K562 (cell line): ENCODE measurements at regions not wholly inside any gene's neighbourhood (a gene's known extent, or its start where the extent isn't known, plus 50 kb on each side); places are given as distances from the start of the nearest gene placed in this dataset.

Experiments
- ATAC-seq: fragments of 200-7000 bp; cut with Tn5 transposase; 3 replicates; pipeline ENCODE4 v1.9.1; 2020; ENCODE audit warnings: moderate library complexity
- BruUV-seq: library from RNA; stranded (reverse); fragments of 400-500 nt; replicated peaks from 2 replicates; lab custom pipeline; 2021; lab: Mats Ljungman, UMichigan
- CTCF ChIA-PET: fragments of 300-600 bp; formaldehyde crosslinking; extraction: SDS; loops from one replicate; lab custom pipeline; 2021; ENCODE audit warnings: low intra/inter-chr PET ratio; lab: Yijun Ruan, JAX
- POLR2A ChIA-PET: fragments of 300-600, 350-650 bp; sonication (Branson Sonifier 250); formaldehyde crosslinking; extraction: SDS; loops from one replicate; lab custom pipeline; 2021; ENCODE audit warnings: antibody characterized with exemption, inconsistent platforms; lab: Yijun Ruan, JAX
- DNase-seq, 4 experiments: peaks; one replicate each; pipeline versions ENCODE4 v3.0.0 to v3.0.0-alpha.2; 2011 to 2018; ENCODE audit warnings: low spot score in 3 of 4, mixed read lengths in 3 of 4; ENCODE audit errors: extremely low read depth in 1 of 4
- FAIRE-seq: peaks from 2 replicates; lab custom pipeline; 2011; peaks lifted over from hg19 to GRCh38; lab: Jason Lieb, UNC
- H2AFZ ChIP-seq: 2 replicates; pipeline ENCODE4 v1.6.0; 2011; ENCODE audit warnings: low read depth, low read length, control low read depth, inconsistent platforms
- H3K27ac ChIP-seq: fragments of 200-600 bp; 3 replicates; pipeline ENCODE4 v1.8.0; 2011; ENCODE audit warnings: low read depth, mild to moderate bottlenecking, control low read depth, inconsistent platforms, low read length, moderate library complexity, mixed read lengths; ENCODE audit errors: extremely low read depth
- H3K27me3 ChIP-seq, 2 experiments: fragments of 300-600 bp in 1 of 2; 2 replicates in 1 of 2; 3 replicates in 1 of 2; pipeline versions ENCODE4 v1.6.0 to v1.8.0; 2011; ENCODE audit warnings: inconsistent platforms in 2 of 2, low read length in 2 of 2, mild to moderate bottlenecking in 1 of 2, mixed read lengths in 1 of 2, moderate library complexity in 1 of 2; ENCODE audit not compliant: control insufficient read depth in 2 of 2, insufficient read depth in 2 of 2
- H3K36me3 ChIP-seq: fragments of 300-600 bp; 3 replicates; pipeline ENCODE4 v1.8.0; 2011; ENCODE audit warnings: mild to moderate bottlenecking, low read length, inconsistent platforms; ENCODE audit not compliant: control insufficient read depth, insufficient read depth
- H3K4me1 ChIP-seq, 2 experiments: fragments of 200-600 bp in 1 of 2; replicated peaks in 1 of 2; 2 replicates in 1 of 2; 3 replicates in 1 of 2; pipeline versions ENCODE4 v1.5.1 to v1.8.0; 2011; ENCODE audit warnings: inconsistent platforms in 2 of 2, low read length in 2 of 2, mild to moderate bottlenecking in 1 of 2, mixed read lengths in 1 of 2, moderate library complexity in 1 of 2; ENCODE audit not compliant: control insufficient read depth in 2 of 2, insufficient read depth in 2 of 2
- H3K4me2 ChIP-seq: 2 replicates; pipeline ENCODE4 v1.6.1; 2011; ENCODE audit warnings: low read length, control low read depth, inconsistent platforms, mixed read lengths; ENCODE audit not compliant: insufficient read depth
- H3K4me3 ChIP-seq: fragments of 200-600 bp; sonication (generic), shearing (Covaris generic); 2 replicates; pipeline ENCODE4 v1.5.1; 2016; ENCODE audit warnings: control low read depth, inconsistent platforms
- H3K79me2 ChIP-seq: fragments of 200-600 bp; 3 replicates; pipeline ENCODE4 v1.8.0; 2011; ENCODE audit warnings: low read length, inconsistent platforms; ENCODE audit not compliant: control insufficient read depth, insufficient read depth
- H3K9ac ChIP-seq, 2 experiments: 2 replicates each; pipeline versions ENCODE4 v1.6.0 to v1.6.1; 2011; ENCODE audit warnings: low read depth in 2 of 2, low read length in 2 of 2, control low read depth in 1 of 2, inconsistent platforms in 1 of 2, mild to moderate bottlenecking in 1 of 2, mixed read lengths in 1 of 2; ENCODE audit not compliant: insufficient read depth in 1 of 2
- H3K9me1 ChIP-seq: one replicate; pipeline ENCODE4 v1.6.0; 2011; ENCODE audit warnings: inconsistent platforms, mild to moderate bottlenecking, low read length, moderate library complexity; ENCODE audit not compliant: control insufficient read depth, insufficient read depth
- H3K9me3 ChIP-seq: replicated peaks from 2 replicates; pipeline ENCODE4 v1.5.1; 2011; ENCODE audit warnings: low read depth, low read length, inconsistent platforms; ENCODE audit not compliant: control insufficient read depth, insufficient read depth
- H4K20me1 ChIP-seq: replicated peaks from 2 replicates; pipeline ENCODE4 v1.6.1; 2011; ENCODE audit warnings: low read length, inconsistent platforms, mixed read lengths; ENCODE audit not compliant: control insufficient read depth, insufficient read depth
- CBFB ChIP-seq: sonication (generic); formaldehyde crosslinking; IDR thresholded peaks from 2 replicates; pipeline ENCODE4 v1.4.0; 2020; ENCODE audit warnings: mild to moderate bottlenecking, missing genetic modification reagents
- E2F1 ChIP-seq: sonication (generic); formaldehyde crosslinking; IDR thresholded peaks from 2 replicates; pipeline ENCODE4 v1.8.1; 2023; ENCODE audit warnings: mild to moderate bottlenecking, missing genetic modification reagents, moderate library complexity
- EGR1 ChIP-seq: fragments of 450-650 bp; conservative IDR thresholded peaks from 2 replicates; pipeline ENCODE4 v1.6.1; 2017; ENCODE audit warnings: mild to moderate bottlenecking
- MCM5 ChIP-seq: fragments of 450-650 bp; IDR thresholded peaks from 2 replicates; pipeline ENCODE4 v1.6.1; 2016; ENCODE audit warnings: low read depth
- NKRF ChIP-seq: fragments of 450-650 bp; IDR thresholded peaks from 2 replicates; pipeline ENCODE4 v1.6.1; 2016; ENCODE audit warnings: borderline replicate concordance
- STAT5B ChIP-seq: fragments of 250-450 bp; sonication (Bioruptor Pico); IDR thresholded peaks from 2 replicates; pipeline ENCODE4 v1.8.0; 2021; ENCODE audit warnings: mild to moderate bottlenecking, inconsistent platforms
- YY1 ChIP-seq, 3 experiments: IDR thresholded peaks; 2 replicates each; pipeline ENCODE4 v1.6.1; 2011; ENCODE audit warnings: low read length in 2 of 3, mild to moderate bottlenecking in 2 of 3, moderate library complexity in 2 of 3, borderline replicate concordance in 1 of 3, control low read depth in 1 of 3, low read depth in 1 of 3; ENCODE audit not compliant: insufficient read depth in 3 of 3, insufficient replicate concordance in 2 of 3, control insufficient read depth in 1 of 3, insufficient read length in 1 of 3; ENCODE audit errors: extremely low read depth in 1 of 3
- ZKSCAN1 ChIP-seq: fragments of 150-350 bp; IDR thresholded peaks from 2 replicates; pipeline ENCODE4 v1.6.1; 2016; ENCODE audit warnings: low read depth, low read length
- ZNF239 ChIP-seq: fragments of 250-450 bp; sonication (Bioruptor Pico); IDR thresholded peaks from 2 replicates; pipeline ENCODE4 v1.4.0; 2020; ENCODE audit warnings: mild to moderate bottlenecking
- ZNF41 ChIP-seq: fragments of 250-450 bp; sonication (Bioruptor Pico); conservative IDR thresholded peaks from 2 replicates; pipeline ENCODE4 v1.4.0; 2020; ENCODE audit warnings: mild to moderate bottlenecking
- ZNF778 ChIP-seq: fragments of 450-650 bp; formaldehyde crosslinking; IDR thresholded peaks from 2 replicates; pipeline ENCODE4 v1.4.0; 2020; ENCODE audit warnings: mild to moderate bottlenecking, moderate library complexity
- WGBS: fragments of 100-300 bp; shearing (Covaris generic); methylation state at CpG from one replicate; pipeline ENCODE4 v1.1.6; 2016; ENCODE audit warnings: low coverage, mixed read lengths; ENCODE audit not compliant: insufficient coverage; ENCODE audit errors: missing lambda C conversion rate; 5-methylcytosine and 5-hydroxymethylcytosine counted together
- in situ Hi-C: fragments of 300-500 bp; cut with MboI; formaldehyde crosslinking; loops from 4 replicates; pipeline ENCODE4 v1.15.0; 2018; ENCODE audit warnings: inconsistent platforms, mixed read lengths
- intact Hi-C: fragments of 100-400 bp; cut with micrococcal nuclease; formaldehyde crosslinking; loops from 2 replicates; pipeline ENCODE4 v1.14.2; 2022
- TF ChIP-seq, protein P1 (sequence below): fragments of 250-450 bp; sonication (Bioruptor Pico); IDR thresholded peaks from 2 replicates; pipeline ENCODE4 v1.8.0; 2022; ENCODE audit warnings: moderate library complexity, mild to moderate bottlenecking, inconsistent platforms
- TF ChIP-seq, protein P2 (sequence below): fragments of 450-650 bp; formaldehyde crosslinking; IDR thresholded peaks from 2 replicates; pipeline ENCODE4 v1.4.0; 2020; ENCODE audit warnings: mild to moderate bottlenecking, moderate library complexity

DNA sequence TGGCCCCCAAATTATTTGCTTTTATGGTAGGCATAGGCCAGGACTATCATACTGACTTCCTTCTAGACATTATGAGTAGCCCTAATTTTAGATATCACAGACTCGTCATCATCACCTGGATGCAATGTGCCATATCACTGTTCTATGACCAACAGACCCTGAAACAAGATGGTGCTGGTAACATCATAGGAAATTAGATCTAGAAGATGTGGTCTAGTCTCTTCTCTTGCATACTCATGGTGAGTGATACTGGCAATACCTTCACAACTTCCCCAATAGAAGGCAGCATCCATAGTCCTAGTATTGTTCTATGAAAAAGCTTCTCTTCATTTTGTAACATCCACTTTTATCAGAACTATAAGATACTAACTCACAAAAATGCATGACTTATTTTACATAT is 116.3 kb upstream of the ITGA4 start:
- 0% methylated on average over 1 of the region's 1 CpG for WGBS
- Histone ChIP-seq H3K9me1 (no peaks in the 10 kb centered on the region), H3K79me2 (no peaks in the 10 kb centered on the region), H3K27ac (no peak overlapping the region), H3K4me3 (no peak overlapping the region), H3K9ac (no peak overlapping the region), H3K36me3 (no peaks in the 10 kb centered on the region), H3K4me2 (no peak overlapping the region), H3K9me3 (peaks cover 6% of the 10 kb centered on the region), H4K20me1 (no peaks in the 10 kb centered on the region), H3K27me3 (no peaks in the 10 kb centered on the region), H3K4me1 (no peaks in the 10 kb centered on the region), H2AFZ (no peak overlapping the region)
- intact Hi-C loops (no loop called here), in situ Hi-C loops (no loop called here)
- ChIA-PET POLR2A (no interaction called here), CTCF (no interaction called here)
- FAIRE-seq (no peak), DNase-seq (no peak), ATAC-seq (no peak)
- TF ChIP-seq STAT5B (CRISPR knock-in tag) (no peak), EGR1 (no peak), ZNF778 (no peak), MCM5 (no peak), NKRF (no peak), CBFB (CRISPR knock-in tag) (no peak), E2F1 (no peak), YY1 (IDR thresholded peaks at IDR 0.05; ENCODE audit: borderline replicate concordance in 1 of 3, control insufficient read depth in 1 of 3, extremely low read depth in 1 of 3, insufficient read depth in 3 of 3, insufficient read length in 1 of 3, insufficient replicate concordance in 2 of 3, low read depth in 1 of 3, low read length in 2 of 3) (no peak), ZNF41 (CRISPR knock-in tag) (no peak), ZKSCAN1 (no peak), ZNF239 (CRISPR knock-in tag) (no peak)
- TF ChIP-seq, protein P1, sequence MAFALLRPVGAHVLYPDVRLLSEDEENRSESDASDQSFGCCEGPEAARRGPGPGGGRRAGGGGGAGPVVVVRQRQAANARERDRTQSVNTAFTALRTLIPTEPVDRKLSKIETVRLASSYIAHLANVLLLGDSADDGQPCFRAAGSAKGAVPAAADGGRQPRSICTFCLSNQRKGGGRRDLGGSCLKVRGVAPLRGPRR (CRISPR knock-in tag), result no peak
- TF ChIP-seq, protein P2, sequence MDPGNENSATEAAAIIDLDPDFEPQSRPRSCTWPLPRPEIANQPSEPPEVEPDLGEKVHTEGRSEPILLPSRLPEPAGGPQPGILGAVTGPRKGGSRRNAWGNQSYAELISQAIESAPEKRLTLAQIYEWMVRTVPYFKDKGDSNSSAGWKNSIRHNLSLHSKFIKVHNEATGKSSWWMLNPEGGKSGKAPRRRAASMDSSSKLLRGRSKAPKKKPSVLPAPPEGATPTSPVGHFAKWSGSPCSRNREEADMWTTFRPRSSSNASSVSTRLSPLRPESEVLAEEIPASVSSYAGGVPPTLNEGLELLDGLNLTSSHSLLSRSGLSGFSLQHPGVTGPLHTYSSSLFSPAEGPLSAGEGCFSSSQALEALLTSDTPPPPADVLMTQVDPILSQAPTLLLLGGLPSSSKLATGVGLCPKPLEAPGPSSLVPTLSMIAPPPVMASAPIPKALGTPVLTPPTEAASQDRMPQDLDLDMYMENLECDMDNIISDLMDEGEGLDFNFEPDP (CRISPR knock-in tag), result no peak
- no TSS peak for BruUV-seq
